ENCODE measurements at regions not wholly inside any gene's neighbourhood (a gene's known extent, or its start where the extent isn't known, plus 50 kb on each side); places are given as distances from the start of the nearest gene placed in this dataset.

- TF ChIP-seq TEAD2 (tag; IDR thresholded peaks at IDR 0.05) (no peak), RBBP5 (IDR thresholded peaks at IDR 0.05; ENCODE audit: borderline replicate concordance, insufficient read depth, low read length, poor library complexity, severe bottlenecking) (no peak), TFE3 (CRISPR knock-in tag; IDR thresholded peaks at IDR 0.05) (no peak), ZFX (CRISPR knock-in tag; IDR thresholded peaks at IDR 0.05) (no peak), ZBTB1 (CRISPR knock-in tag; IDR thresholded peaks at IDR 0.05; ENCODE audit: borderline replicate concordance, low read depth) (no peak), CEBPZ (IDR thresholded peaks at IDR 0.05; ENCODE audit: borderline replicate concordance, low read depth, low read length) (no peak), DNMT1 (IDR thresholded peaks at IDR 0.05) (no peak), HNRNPH1 (optimal IDR thresholded peaks at IDR 0.05; ENCODE audit: low read depth, low read length) (no peak)
- Histone ChIP-seq H3K9ac (ENCODE audit: insufficient read depth in 1 of 2, low read depth in 2 of 2, low read length in 2 of 2) (no peak overlapping the region), H3K27ac (ENCODE audit: extremely low read depth, low read depth, low read length) (no peak overlapping the region), H3K9me3 (replicated peaks; ENCODE audit: control insufficient read depth, insufficient read depth, low read depth, low read length) (no peaks in the 10 kb centered on the region), H3K4me2 (ENCODE audit: insufficient read depth, low read length) (no peak overlapping the region), H3K79me2 (ENCODE audit: control insufficient read depth, insufficient read depth, low read length) (no peaks in the 10 kb centered on the region), H3K27me3 (ENCODE audit: control insufficient read depth in 2 of 2, insufficient read depth in 2 of 2, low read length in 2 of 2) (no peaks in the 10 kb centered on the region), H3K9me1 (ENCODE audit: control insufficient read depth, insufficient read depth, low read length) (no peaks in the 10 kb centered on the region), H3K4me3 (no peak overlapping the region), H3K4me1 (replicated peaks in 1 of 2; ENCODE audit: control insufficient read depth in 2 of 2, insufficient read depth in 2 of 2, low read length in 2 of 2) (no peaks in the 10 kb centered on the region), H4K20me1 (replicated peaks; ENCODE audit: control insufficient read depth, insufficient read depth, low read length) (no peaks in the 10 kb centered on the region), H2AFZ (ENCODE audit: low read depth, low read length) (no peak overlapping the region), H3K36me3 (ENCODE audit: control insufficient read depth, insufficient read depth, low read length) (no peaks in the 10 kb centered on the region)
- FAIRE-seq (no peak), ATAC-seq (no peak), DNase-seq (ENCODE audit: extremely low read depth in 1 of 4, low spot score in 3 of 4) (no peak)
- ChIA-PET CTCF (ENCODE audit: low intra/inter-chr PET ratio) (no interaction called here), POLR2A (no interaction called here)
- no TSS peak for BruUV-seq (replicated peaks)
- 2% methylated on average over 4 of the region's 4 CpGs for WGBS (ENCODE audit: insufficient coverage, low coverage, missing lambda C conversion rate)
- in situ Hi-C loops (cut with MboI) (no loop called here), intact Hi-C loops (cut with micrococcal nuclease) (no loop called here)
These were observed 312.2 kb upstream of the GOT2 start for GRCh38 chr16:59046335-59046734.
